ENCODE measurements at regions not wholly inside any gene's neighbourhood (a gene's known extent, or its start where the extent isn't known, plus 50 kb on each side); places are given as distances from the start of the nearest gene placed in this dataset.

GRCh38 chr2:155377266-155377680 lies 678.8 kb downstream of the KCNJ3 start:
- no peak for DNase-seq

- no peak for DNase-seq
Measured at GRCh38 chr2:155372969-155373368, 674.5 kb downstream of the KCNJ3 start.

GRCh38 chr2:155368934-155369333 lies 670.4 kb downstream of the KCNJ3 start:
- no peak for DNase-seq

GRCh38 chr2:155364766-155365165 lies 666.3 kb downstream of the KCNJ3 start:
- no peak for DNase-seq

GRCh38 chr2:155363349-155363888 lies 664.9 kb downstream of the KCNJ3 start:
- no peak for DNase-seq

- no peak for DNase-seq
Measured at GRCh38 chr2:155357172-155357571, 658.7 kb downstream of the KCNJ3 start.

- DNase-seq = no peak
Measured at GRCh38 chr2:155356250-155356649, 657.8 kb downstream of the KCNJ3 start.

- no peak for DNase-seq
Measured at GRCh38 chr2:155350783-155351580, 652.5 kb downstream of the KCNJ3 start.

- DNase-seq = no peak
Measured at GRCh38 chr2:155332016-155332415, 633.5 kb downstream of the KCNJ3 start.

- DNase-seq = no peak
Measured at GRCh38 chr2:155320236-155320635, 621.7 kb downstream of the KCNJ3 start.

GRCh38 chr2:155318710-155319109 lies 620.2 kb downstream of the KCNJ3 start:
- DNase-seq = no peak

- DNase-seq = no peak
Measured at GRCh38 chr2:155315768-155316167, 617.3 kb downstream of the KCNJ3 start.

- DNase-seq = no peak
Measured at GRCh38 chr2:155310589-155310988, 612.1 kb downstream of the KCNJ3 start.

GRCh38 chr2:155309483-155309882 lies 611.0 kb downstream of the KCNJ3 start:
- no peak for DNase-seq

GRCh38 chr2:155308367-155309009 lies 610.0 kb downstream of the KCNJ3 start:
- DNase-seq = no peak

- DNase-seq = no peak
Measured at GRCh38 chr2:155301221-155301620, 602.7 kb downstream of the KCNJ3 start.

- no peak for DNase-seq
Measured at GRCh38 chr2:155298001-155298400, 599.5 kb downstream of the KCNJ3 start.

GRCh38 chr2:155294358-155294757 lies 595.9 kb downstream of the KCNJ3 start:
- no peak for DNase-seq

GRCh38 chr2:155281907-155282306 lies 583.4 kb downstream of the KCNJ3 start:
- DNase-seq = no peak

GRCh38 chr2:155273323-155273722 lies 574.8 kb downstream of the KCNJ3 start:
- no peak for DNase-seq

- DNase-seq = no peak
Measured at GRCh38 chr2:155266583-155266982, 568.1 kb downstream of the KCNJ3 start.

GRCh38 chr2:155266109-155266508 lies 567.6 kb downstream of the KCNJ3 start:
- no peak for DNase-seq

- no peak for DNase-seq
Measured at GRCh38 chr2:155256803-155257202, 558.3 kb downstream of the KCNJ3 start.

GRCh38 chr2:155250800-155251199 lies 552.3 kb downstream of the KCNJ3 start:
- DNase-seq = no peak
